WTC11 (cell line): ENCODE measurements at regions not wholly inside any gene's neighbourhood (a gene's known extent, or its start where the extent isn't known, plus 50 kb on each side); places are given as distances from the start of the nearest gene placed in this dataset.

ENCODE experiments used
- ATAC-seq: fragments of 200-7000 bp; cut with Tn5 transposase; 2 replicates; pipeline ENCODE4 v1.10.0; 2021; ENCODE audit warnings: mild to moderate bottlenecking, moderate library complexity
- CTCF ChIA-PET: fragments of 300-600 bp; sonication (Branson Sonifier 250); formaldehyde crosslinking; loops from one replicate; lab custom pipeline; 2021; ENCODE audit warnings: antibody characterized with exemption; lab: Charles Lee
- POLR2A ChIA-PET: fragments of 350-600 bp; sonication (Branson Sonifier 250); formaldehyde crosslinking; loops from one replicate; lab custom pipeline; 2021; ENCODE audit warnings: antibody characterized with exemption; lab: Charles Lee
- DNase-seq: peaks from one replicate; pipeline ENCODE4 v3.0.0; 2021; ENCODE audit warnings: low spot score
- H3K27ac Mint-ChIP-seq: 2 replicates; pipeline ENCODE4 v1.8.0; 2021; ENCODE audit warnings: mixed read lengths
- H3K27me3 Mint-ChIP-seq: 2 replicates; pipeline ENCODE4 v1.8.0; 2021; ENCODE audit warnings: low read depth, mild to moderate bottlenecking, moderate library complexity, mixed read lengths
- H3K36me3 Mint-ChIP-seq: 2 replicates; pipeline ENCODE4 v1.8.0; 2021; ENCODE audit warnings: mixed read lengths
- H3K4me1 Mint-ChIP-seq: 2 replicates; pipeline ENCODE4 v1.8.0; 2022; ENCODE audit warnings: mixed read lengths
- H3K4me3 Mint-ChIP-seq: 2 replicates; pipeline ENCODE4 v1.8.0; 2021; ENCODE audit warnings: mild to moderate bottlenecking, moderate library complexity, mixed read lengths
- H3K9me3 Mint-ChIP-seq: 2 replicates; pipeline ENCODE4 v1.8.0; 2021; ENCODE audit warnings: mixed read lengths
- ATF6 ChIP-seq: sonication (generic); formaldehyde crosslinking; IDR thresholded peaks from 2 replicates; pipeline ENCODE4 v1.8.1; 2023; ENCODE audit warnings: mild to moderate bottlenecking, missing genetic modification reagents
- CREM ChIP-seq: sonication (generic); formaldehyde crosslinking; IDR thresholded peaks from 2 replicates; pipeline ENCODE4 v1.8.1; 2022; ENCODE audit warnings: mild to moderate bottlenecking, missing genetic modification reagents, moderate library complexity
- ESRRA ChIP-seq: sonication (generic); formaldehyde crosslinking; IDR thresholded peaks from 2 replicates; pipeline ENCODE4 v1.8.1; 2022; ENCODE audit warnings: mild to moderate bottlenecking, missing genetic modification reagents, borderline replicate concordance
- FOXK1 ChIP-seq: sonication (generic); formaldehyde crosslinking; IDR thresholded peaks from 2 replicates; pipeline ENCODE4 v1.8.0; 2022; ENCODE audit warnings: mild to moderate bottlenecking, moderate library complexity, missing genetic modification reagents
- FOXP4 ChIP-seq: sonication (generic); formaldehyde crosslinking; IDR thresholded peaks from 2 replicates; pipeline ENCODE4 v1.8.0; 2022; ENCODE audit warnings: mild to moderate bottlenecking, missing genetic modification reagents
- GABPB1 ChIP-seq: sonication (generic); formaldehyde crosslinking; IDR thresholded peaks from 2 replicates; pipeline ENCODE4 v1.8.1; 2023; ENCODE audit warnings: mild to moderate bottlenecking, missing genetic modification reagents
- GRHL2 ChIP-seq: fragments of 250-450 bp; sonication (Bioruptor Pico); IDR thresholded peaks from 2 replicates; pipeline ENCODE4 v1.8.0; 2022; ENCODE audit warnings: mild to moderate bottlenecking, moderate library complexity; ENCODE audit not compliant: insufficient replicate concordance, severe bottlenecking
- MAX ChIP-seq: sonication (generic); formaldehyde crosslinking; IDR thresholded peaks from 2 replicates; pipeline ENCODE4 v1.8.0; 2022; ENCODE audit warnings: mild to moderate bottlenecking, missing genetic modification reagents
- NFYB ChIP-seq: sonication (generic); formaldehyde crosslinking; conservative IDR thresholded peaks from 2 replicates; pipeline ENCODE4 v1.8.0; 2022; ENCODE audit warnings: low read depth, missing genetic modification reagents
- RORB ChIP-seq: fragments of 250-450 bp; sonication (Bioruptor Pico); IDR thresholded peaks from 2 replicates; pipeline ENCODE4 v1.9.0; 2021; ENCODE audit warnings: mild to moderate bottlenecking
- SMAD3 ChIP-seq: sonication (generic); formaldehyde crosslinking; IDR thresholded peaks from 2 replicates; pipeline ENCODE4 v1.8.0; 2022; ENCODE audit warnings: missing genetic modification reagents, mild to moderate bottlenecking, borderline replicate concordance
- TCF7 ChIP-seq: sonication (generic); formaldehyde crosslinking; IDR thresholded peaks from 2 replicates; pipeline ENCODE4 v1.8.0; 2022; ENCODE audit warnings: mild to moderate bottlenecking, low read depth, missing genetic modification reagents, moderate library complexity
- TEAD4 ChIP-seq: sonication (generic); formaldehyde crosslinking; IDR thresholded peaks from 2 replicates; pipeline ENCODE4 v1.8.0; 2022; ENCODE audit warnings: mild to moderate bottlenecking, missing genetic modification reagents
- ZNF263 ChIP-seq: sonication (generic); formaldehyde crosslinking; IDR thresholded peaks from 2 replicates; pipeline ENCODE4 v1.8.1; 2022; ENCODE audit warnings: low read depth, mild to moderate bottlenecking, moderate library complexity, missing genetic modification reagents
- ZNF281 ChIP-seq: sonication (generic); formaldehyde crosslinking; IDR thresholded peaks from 2 replicates; pipeline ENCODE4 v1.8.0; 2023; ENCODE audit warnings: mild to moderate bottlenecking, missing genetic modification reagents
- ZNF396 ChIP-seq: fragments of 250-450 bp; sonication (Bioruptor Pico); IDR thresholded peaks from 2 replicates; pipeline ENCODE4 v1.8.0; 2021; ENCODE audit warnings: mild to moderate bottlenecking, moderate library complexity, borderline replicate concordance
- ZNF423 ChIP-seq: fragments of 250-450 bp; sonication (Bioruptor Pico); IDR thresholded peaks from 2 replicates; pipeline ENCODE4 v2.1.2; 2022; ENCODE audit warnings: mild to moderate bottlenecking, moderate library complexity
- ZNF425 ChIP-seq: fragments of 250-450 bp; sonication (Bioruptor Pico); conservative IDR thresholded peaks from 2 replicates; pipeline ENCODE4 v1.9.0; 2021; ENCODE audit warnings: mild to moderate bottlenecking

GRCh38 chr3:101938262-101938847 lies 89.0 kb downstream of the NFKBIZ start:
- POLR2A ChIA-PET = no interaction called here
- Mint-ChIP-seq H3K27me3 (no peaks in the 10 kb centered on the region), H3K4me3 (no peak overlapping the region), H3K9me3 (no peaks in the 10 kb centered on the region), H3K27ac (no peak overlapping the region), H3K36me3 (no peaks in the 10 kb centered on the region), H3K4me1 (no peaks in the 10 kb centered on the region)
- ATAC-seq (no peak), DNase-seq (no peak)
- CTCF ChIA-PET = no interaction called here
- TF ChIP-seq FOXP4 (no peak), SMAD3 (CRISPR knock-in tag) (no peak), ZNF425 (no peak), CREM (CRISPR knock-in tag) (no peak), ZNF396 (no peak), MAX (CRISPR knock-in tag) (no peak), RORB (CRISPR knock-in tag) (no peak), ZNF263 (no peak), GRHL2 (no peak), TCF7 (CRISPR knock-in tag) (no peak), NFYB (CRISPR knock-in tag) (no peak), GABPB1 (no peak), ZNF281 (CRISPR knock-in tag) (no peak), TEAD4 (CRISPR knock-in tag) (no peak), ATF6 (CRISPR knock-in tag) (no peak), ZNF423 (CRISPR knock-in tag) (no peak), FOXK1 (no peak)

- ATAC-seq = no peak
- TF ChIP-seq ESRRA (CRISPR knock-in tag) = no peak
- Mint-ChIP-seq H3K27me3 (no peaks in the 10 kb centered on the region), H3K36me3 (no peaks in the 10 kb centered on the region), H3K4me3 (no peak overlapping the region), H3K27ac (no peak overlapping the region), H3K4me1 (no peaks in the 10 kb centered on the region), H3K9me3 (no peaks in the 10 kb centered on the region)
- CTCF ChIA-PET = no interaction called here
- POLR2A ChIA-PET = no interaction called here
- DNase-seq = no peak
These were observed 90.2 kb downstream of the NFKBIZ start for GRCh38 chr3:101939361-101940049.
